CD4-positive, alpha-beta T cell treated with Interferon alpha-2 for 1 hour (primary cell): ENCODE measurements at regions not wholly inside any gene's neighbourhood (a gene's known extent, or its start where the extent isn't known, plus 50 kb on each side); places are given as distances from the start of the nearest gene placed in this dataset.
"Not testable (repeated sequence)": the region's sequence is repeated elsewhere in the genome, so short reads cannot be mapped to it uniquely, and the experiment has no call there.

ENCODE experiments used
- DNase-seq, 2 donors: peaks; one replicate each; pipeline ENCODE4 v3.0.0-alpha.2; 2020 to 2022

- no peak for DNase-seq
These were observed 234.5 kb downstream of the PCSK1 start for GRCh38 chr5:96198356-96199058.

- DNase-seq, result not testable (repeated sequence)
These were observed 235.3 kb downstream of the PCSK1 start for GRCh38 chr5:96197767-96198166.

DNA sequence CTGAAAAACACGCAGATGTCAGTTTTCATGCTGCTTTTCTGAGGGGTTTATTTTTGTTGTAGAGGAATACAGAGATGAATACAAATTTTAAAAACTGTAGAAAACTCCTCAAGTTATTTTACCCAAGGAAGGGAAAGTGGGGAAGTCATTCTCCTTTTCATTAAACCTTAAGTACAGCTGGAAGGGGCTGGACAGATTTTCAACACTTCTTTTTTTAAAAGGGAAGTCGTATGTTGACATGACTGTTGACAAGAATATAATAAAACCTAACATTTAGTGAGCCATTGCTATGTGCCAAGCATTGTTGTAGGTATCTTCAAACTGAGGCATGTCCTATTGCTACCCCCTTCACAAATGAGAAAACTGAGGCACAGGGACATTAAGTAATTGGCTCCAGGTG, 235.7 kb upstream of the ELL2 start:
- no peak for DNase-seq

DNA sequence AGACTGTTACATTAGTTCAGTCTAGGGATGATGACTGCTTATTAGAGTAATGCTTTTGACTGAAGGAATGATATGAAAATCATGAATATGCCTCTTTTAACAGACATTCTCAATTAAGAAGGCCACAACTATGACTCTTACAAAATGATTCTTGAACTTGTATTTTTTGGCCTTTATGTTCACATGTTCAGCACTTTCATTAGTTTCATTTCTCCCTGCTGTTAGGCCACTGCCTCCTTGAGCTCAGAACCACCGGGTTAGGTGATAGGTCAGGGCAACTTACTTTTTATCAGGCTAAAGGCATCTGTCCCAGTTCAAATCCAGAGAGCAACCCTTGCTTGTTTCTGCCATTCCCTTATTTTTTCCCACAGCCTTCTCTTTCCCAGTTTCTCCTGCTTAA, 235.2 kb upstream of the ELL2 start:
- DNase-seq, result no peak

GRCh38 chr5:96196407-96196806, 234.8 kb upstream of the ELL2 start:
- DNase-seq, result no peak

- DNase-seq, result no peak
These were observed 233.5 kb upstream of the ELL2 start for GRCh38 chr5:96195123-96195522.

- no peak for DNase-seq
These were observed 232.9 kb upstream of the ELL2 start for GRCh38 chr5:96194593-96194992.

DNA sequence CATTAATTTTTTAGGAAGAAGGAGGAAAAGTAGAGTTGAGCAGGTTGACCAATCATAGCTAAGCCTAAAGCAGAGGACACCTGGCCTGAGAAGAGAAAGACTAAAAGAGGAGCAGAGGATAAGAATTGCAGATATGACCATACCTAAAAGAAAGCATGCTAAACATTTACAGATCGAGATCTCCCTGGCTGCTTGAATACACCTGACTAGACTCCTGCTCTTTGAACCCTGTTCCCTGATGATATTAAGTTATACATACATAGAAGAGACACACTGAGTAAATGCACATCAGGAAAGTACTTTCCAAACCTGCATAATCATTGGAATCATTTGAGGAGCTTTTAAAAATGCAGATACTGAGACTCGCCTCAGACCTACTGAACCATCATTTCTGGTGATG, 232.3 kb upstream of the ELL2 start:
- no peak for DNase-seq

DNA sequence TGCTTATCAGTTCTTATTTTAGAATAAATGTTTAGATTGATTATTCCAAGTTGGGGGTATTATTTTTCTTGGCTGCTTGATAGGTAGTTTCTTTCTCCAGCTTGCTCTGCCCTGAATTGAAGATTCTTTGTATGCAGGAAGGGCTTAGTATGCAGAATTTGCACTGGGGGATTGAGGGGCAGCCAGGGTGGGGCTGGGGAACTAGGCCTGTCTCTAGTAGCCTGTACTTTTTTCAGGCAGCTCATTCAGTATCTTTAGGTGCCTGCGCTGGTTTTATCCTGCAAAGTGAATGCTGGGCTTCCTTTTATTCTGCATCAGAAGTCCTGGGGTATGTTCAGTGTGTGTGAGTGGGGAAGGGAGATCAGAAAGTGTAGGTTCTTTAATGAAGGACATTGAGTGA, 228.3 kb upstream of the ELL2 start:
- no peak for DNase-seq

DNA sequence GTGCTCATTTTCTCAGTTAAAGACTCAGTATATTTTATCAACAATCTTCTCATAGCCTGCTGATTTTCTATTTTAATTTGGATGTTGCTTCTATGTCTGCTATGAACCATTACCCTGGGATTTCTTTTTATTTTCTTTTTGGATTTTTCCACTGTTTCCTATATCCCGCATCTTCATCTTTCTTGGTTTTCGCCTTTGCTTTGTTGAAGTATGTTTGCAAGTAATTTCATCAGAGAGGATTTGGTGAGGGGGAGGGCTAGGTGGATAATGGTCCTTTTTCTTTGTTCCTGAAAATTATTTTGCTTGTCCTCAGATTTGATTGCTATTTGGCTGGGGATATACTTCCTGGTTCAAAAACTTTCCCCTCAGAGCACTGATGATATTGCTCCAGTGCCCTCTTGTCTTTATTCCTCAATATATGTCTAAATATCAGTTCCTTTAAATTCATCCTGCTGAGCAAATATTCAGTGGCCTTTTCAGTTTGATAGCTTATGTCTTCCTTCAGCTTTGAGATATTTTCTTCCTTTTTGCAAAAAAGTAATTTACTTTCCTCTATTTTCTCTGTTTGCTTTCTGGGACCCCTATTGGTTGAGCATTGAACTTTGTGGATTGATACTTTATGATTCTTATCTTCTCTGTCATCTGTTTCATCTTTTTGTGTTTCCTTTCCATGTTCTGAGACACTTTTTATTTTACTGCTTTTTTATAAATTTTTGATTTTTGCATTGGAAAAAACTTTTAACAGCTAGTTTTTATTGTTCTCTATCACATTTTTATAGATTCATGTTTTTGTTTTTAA, 227.6 kb upstream of the ELL2 start:
- DNase-seq, result no peak

DNA sequence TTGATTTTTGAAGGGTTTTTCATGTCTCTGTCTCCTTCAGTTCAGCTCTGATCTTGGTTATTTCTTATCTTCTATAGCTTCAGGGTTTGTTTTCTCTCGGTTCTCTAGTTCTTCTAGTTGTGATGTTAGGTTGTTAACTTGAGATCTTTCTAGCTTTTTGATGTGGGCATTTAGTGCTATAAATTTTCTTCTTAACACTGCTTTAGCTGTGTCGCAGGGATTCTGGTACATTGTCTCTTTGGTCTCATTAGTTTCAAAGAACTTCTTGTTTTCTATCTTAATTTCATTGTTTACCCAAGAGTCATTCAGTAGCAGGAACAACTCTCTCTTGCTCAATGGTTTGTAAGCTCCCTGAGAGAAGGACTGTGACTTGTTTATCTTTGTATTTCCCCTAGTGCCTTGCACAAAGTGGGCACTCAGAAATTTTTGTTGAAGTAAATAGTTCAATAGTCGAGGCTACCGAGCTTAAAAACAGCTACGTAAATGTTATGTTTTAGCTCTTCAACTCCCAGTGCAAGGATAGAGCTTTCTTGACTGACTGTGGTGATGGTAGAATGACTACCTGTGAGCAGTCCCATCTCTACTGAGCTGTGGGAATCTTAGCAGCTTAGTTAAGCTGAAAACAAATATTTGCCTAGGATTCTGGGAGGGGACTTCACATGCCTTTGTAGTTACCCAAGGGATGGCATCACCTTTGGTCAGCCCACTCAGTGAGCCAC, 225.8 kb upstream of the ELL2 start:
- DNase-seq, result no peak

GRCh38 chr5:96184510-96184909, 222.9 kb upstream of the ELL2 start:
- DNase-seq, result not testable (repeated sequence)

DNA sequence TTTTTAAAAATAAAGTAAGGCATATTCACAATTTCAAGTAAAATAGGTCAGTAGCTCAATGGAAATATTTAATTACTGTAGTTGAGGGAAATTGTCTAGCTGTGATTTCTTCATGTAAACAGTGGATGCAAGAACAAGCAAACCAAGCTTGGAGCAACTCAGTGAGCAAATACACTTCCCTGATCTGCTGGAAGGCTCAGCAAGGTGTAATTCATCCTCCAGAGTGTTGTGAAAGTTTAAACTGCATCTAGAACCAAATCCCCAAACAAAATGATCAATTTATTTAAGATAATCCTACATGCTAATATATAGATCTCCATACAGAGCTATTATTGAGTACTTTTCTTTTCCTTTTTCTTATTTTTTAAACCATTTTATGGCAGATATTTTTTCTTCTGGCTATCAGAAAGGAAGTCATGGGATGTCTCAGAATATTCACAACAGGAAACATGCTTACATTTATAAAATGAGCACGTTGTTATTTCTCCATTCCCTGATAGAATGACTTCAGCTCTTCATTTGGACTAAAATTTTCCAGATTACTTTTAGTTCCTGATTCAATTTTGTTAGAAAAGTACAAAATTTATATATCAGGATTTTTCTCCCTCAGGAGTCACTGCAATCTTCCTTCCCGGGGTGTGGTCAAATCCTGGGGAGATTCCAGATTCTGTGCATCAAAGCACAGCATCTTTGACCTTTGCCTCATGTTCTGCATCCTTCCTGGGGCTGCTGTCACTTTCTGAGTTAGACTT, 219.2 kb upstream of the ELL2 start:
- no peak for DNase-seq

GRCh38 chr5:96177303-96177869, 215.7 kb upstream of the ELL2 start:
- no peak for DNase-seq

DNA sequence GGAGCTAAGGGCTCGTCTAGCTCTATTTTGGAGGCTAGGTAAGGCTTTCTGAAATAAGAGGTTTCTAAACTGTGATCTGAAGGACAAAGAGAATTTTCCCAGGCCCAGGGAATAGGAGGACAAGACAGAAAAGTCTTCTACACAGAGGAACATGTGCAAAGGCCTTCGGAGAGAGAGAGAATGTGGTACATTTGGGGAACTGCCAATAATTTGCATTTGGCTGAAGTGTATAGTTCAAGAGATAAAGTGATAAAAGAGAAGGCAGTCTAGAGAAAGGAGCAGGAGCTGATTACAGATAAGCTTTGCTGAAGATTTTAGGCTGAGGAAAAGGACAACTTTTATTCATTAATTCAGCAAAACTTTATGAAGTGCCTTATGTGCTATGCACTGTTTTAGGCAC, 214.4 kb upstream of the ELL2 start:
- no peak for DNase-seq

- no peak for DNase-seq
These were observed 213.4 kb upstream of the ELL2 start for GRCh38 chr5:96175090-96175489.

DNA sequence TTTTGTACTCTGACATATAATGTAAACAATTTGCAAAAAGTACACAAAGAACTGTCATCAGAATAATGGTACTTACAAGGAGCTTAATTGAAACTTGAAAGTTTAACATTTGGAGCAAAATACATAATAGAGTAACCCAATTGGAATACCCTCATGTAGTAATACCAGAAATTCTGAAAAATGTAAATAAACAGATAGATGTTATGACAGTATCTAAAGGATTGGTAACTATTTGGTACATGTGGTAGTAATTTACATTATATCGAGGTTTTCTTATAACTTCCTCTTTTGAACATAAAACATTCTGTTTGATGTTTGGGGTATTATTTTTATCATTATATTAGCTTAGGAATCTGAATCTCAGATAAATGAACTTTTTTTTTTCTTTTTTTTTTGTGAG, 211.7 kb upstream of the ELL2 start:
- DNase-seq, result no peak

GRCh38 chr5:96172436-96172835, 210.8 kb upstream of the ELL2 start:
- DNase-seq, result no peak

GRCh38 chr5:96171973-96172372, 210.3 kb upstream of the ELL2 start:
- not testable (repeated sequence) for DNase-seq

- not testable (repeated sequence) for DNase-seq
These were observed 209.0 kb upstream of the ELL2 start for GRCh38 chr5:96170481-96171125.

DNA sequence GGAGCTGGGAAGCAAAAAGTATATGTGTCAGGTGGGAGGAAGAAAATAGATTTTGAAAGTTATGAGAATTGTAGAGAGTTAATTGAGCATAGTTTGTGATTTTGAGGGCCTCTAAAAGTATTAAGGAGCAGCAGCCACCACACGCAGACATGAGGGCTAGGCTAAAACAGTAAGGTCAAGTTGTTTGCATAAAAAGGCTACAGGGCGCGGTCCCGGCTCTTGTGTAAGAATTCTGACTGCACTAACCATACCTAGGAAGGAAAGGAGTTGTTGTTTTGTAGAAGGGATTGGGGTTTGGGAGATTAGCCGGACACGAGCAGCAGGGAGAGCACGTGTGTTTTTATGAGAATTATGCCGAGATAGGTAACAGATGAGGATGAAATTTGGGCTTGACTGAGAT, 207.2 kb upstream of the ELL2 start:
- DNase-seq, result not testable (repeated sequence)

- DNase-seq, result no peak
These were observed 197.4 kb upstream of the ELL2 start for GRCh38 chr5:96159043-96159442.
